ENCODE measurements at regions not wholly inside any gene's neighbourhood (a gene's known extent, or its start where the extent isn't known, plus 50 kb on each side); places are given as distances from the start of the nearest gene placed in this dataset.

GRCh38 chr13:106699311-106699710 lies 131.4 kb upstream of the ARGLU1 start:
- H3K27me3 ChIP-seq (ENCODE audit: insufficient read depth): no peaks in the 10 kb centered on the region
- H3K79me2 ChIP-seq (ENCODE audit: insufficient read depth): no peaks in the 10 kb centered on the region
- H3K4me1 ChIP-seq (ENCODE audit: control insufficient read depth in 1 of 2, insufficient read depth in 2 of 2, low read depth in 1 of 2, low read length in 1 of 2): no peaks in the 10 kb centered on the region
- no peak overlapping the region for H3K27ac ChIP-seq (ENCODE audit: low read depth in 2 of 2, low read length in 1 of 2)
- no peaks in the 10 kb centered on the region for H3K36me3 ChIP-seq (replicated peaks in 1 of 2; ENCODE audit: control insufficient read depth in 1 of 2, insufficient read depth in 2 of 2, low read length in 1 of 2)
- no peak overlapping the region for H3K4me3 ChIP-seq (ENCODE audit: low read depth in 2 of 2, low read length in 1 of 2)
- TF ChIP-seq NFIC (IDR thresholded peaks at IDR 0.05; ENCODE audit: borderline replicate concordance) (no peak), SIN3A (IDR thresholded peaks at IDR 0.05; ENCODE audit: borderline replicate concordance, low read depth, low read length) (no peak), ELF1 (IDR thresholded peaks at IDR 0.05) (no peak), JUND (IDR thresholded peaks at IDR 0.05) (no peak)
- no peak overlapping the region for H2AFZ ChIP-seq (ENCODE audit: low read depth)
- H3F3A ChIP-seq (replicated peaks; ENCODE audit: insufficient read depth): no peaks in the 10 kb centered on the region
- no peaks in the 10 kb centered on the region for H3K9me3 ChIP-seq
- ChIA-PET CTCF (no interaction called here), POLR2A (no interaction called here)
- 25% methylated on average over 5 of the region's 5 CpGs for WGBS (ENCODE audit: low lambda C conversion rate)
- H4K20me1 ChIP-seq (ENCODE audit: insufficient read depth): no peaks in the 10 kb centered on the region
- H3K9ac ChIP-seq: no peak overlapping the region
- H3K9me2 ChIP-seq: no peaks in the 10 kb centered on the region
- no peak overlapping the region for H3K4me2 ChIP-seq
- no peak for DNase-seq

DNA sequence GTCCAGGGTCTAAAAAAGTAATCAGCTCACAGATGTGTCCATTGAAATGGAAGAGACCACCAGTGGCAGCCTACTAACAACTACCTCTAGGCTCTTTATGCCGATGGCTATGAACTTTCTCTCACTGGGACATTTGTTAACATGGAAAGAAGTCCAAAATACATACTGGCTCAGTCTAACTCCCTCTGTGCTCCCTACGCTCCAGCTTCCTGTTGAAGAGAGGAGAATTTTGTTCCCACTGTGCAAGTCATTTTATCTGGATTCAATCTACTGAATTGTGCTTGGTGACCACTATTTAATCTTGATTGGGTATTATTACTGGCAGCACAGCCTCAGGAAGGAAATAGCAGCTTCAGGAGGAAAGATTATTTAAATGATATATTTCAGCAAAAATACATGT lies 128.8 kb upstream of the ARGLU1 start:
- no peak for TF ChIP-seq YY1 (IDR thresholded peaks at IDR 0.05; ENCODE audit: low read depth)
- no peak for TF ChIP-seq PBX3 (IDR thresholded peaks at IDR 0.05)
- TF ChIP-seq MXI1 (IDR thresholded peaks at IDR 0.05; ENCODE audit: low read depth, low read length): no peak
- TF ChIP-seq ZBTB33 (IDR thresholded peaks at IDR 0.05; ENCODE audit: borderline replicate concordance, low read depth): no peak
- no peak for TF ChIP-seq TCF12 (IDR thresholded peaks at IDR 0.05)
- no peak for TF ChIP-seq CHD2 (IDR thresholded peaks at IDR 0.05; ENCODE audit: low read length, partially characterized antibody)
- no peak for TF ChIP-seq GATA2 (CRISPR knock-in tag; IDR thresholded peaks at IDR 0.05)
- TF ChIP-seq NFIC (IDR thresholded peaks at IDR 0.05; ENCODE audit: borderline replicate concordance): no peak
- no peak for TF ChIP-seq FOXM1 (IDR thresholded peaks at IDR 0.05; ENCODE audit: low read depth)
- TF ChIP-seq GABPA (IDR thresholded peaks at IDR 0.05; ENCODE audit: low read depth): no peak
- TF ChIP-seq, protein P1, sequence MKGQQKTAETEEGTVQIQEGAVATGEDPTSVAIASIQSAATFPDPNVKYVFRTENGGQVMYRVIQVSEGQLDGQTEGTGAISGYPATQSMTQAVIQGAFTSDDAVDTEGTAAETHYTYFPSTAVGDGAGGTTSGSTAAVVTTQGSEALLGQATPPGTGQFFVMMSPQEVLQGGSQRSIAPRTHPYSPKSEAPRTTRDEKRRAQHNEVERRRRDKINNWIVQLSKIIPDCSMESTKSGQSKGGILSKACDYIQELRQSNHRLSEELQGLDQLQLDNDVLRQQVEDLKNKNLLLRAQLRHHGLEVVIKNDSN (IDR thresholded peaks at IDR 0.05; ENCODE audit: borderline replicate concordance, low read depth): no peak
- no peak overlapping the region for H3K4me3 ChIP-seq (ENCODE audit: low read depth in 2 of 2, low read length in 1 of 2)
- no peak overlapping the region for H3K9ac ChIP-seq
- no peak overlapping the region for H2AFZ ChIP-seq (ENCODE audit: low read depth)
- WGBS (ENCODE audit: low lambda C conversion rate): 29% methylated on average over 2 of the region's 2 CpGs
- no peaks in the 10 kb centered on the region for H4K20me1 ChIP-seq (ENCODE audit: insufficient read depth)
- H3K4me1 ChIP-seq (ENCODE audit: control insufficient read depth in 1 of 2, insufficient read depth in 2 of 2, low read depth in 1 of 2, low read length in 1 of 2): no peaks in the 10 kb centered on the region
- H3K27ac ChIP-seq (ENCODE audit: low read depth in 2 of 2, low read length in 1 of 2): no peak overlapping the region
- H3K9me2 ChIP-seq: no peaks in the 10 kb centered on the region
- ChIA-PET CTCF (no interaction called here), POLR2A (no interaction called here)
- H3K27me3 ChIP-seq (ENCODE audit: insufficient read depth): no peaks in the 10 kb centered on the region
- H3K79me2 ChIP-seq (ENCODE audit: insufficient read depth): no peaks in the 10 kb centered on the region
- DNase-seq: no peak
- H3K9me3 ChIP-seq: no peaks in the 10 kb centered on the region
- H3F3A ChIP-seq (replicated peaks; ENCODE audit: insufficient read depth): no peaks in the 10 kb centered on the region
- H3K36me3 ChIP-seq (replicated peaks in 1 of 2; ENCODE audit: control insufficient read depth in 1 of 2, insufficient read depth in 2 of 2, low read length in 1 of 2): no peaks in the 10 kb centered on the region
- H3K4me2 ChIP-seq: no peak overlapping the region
